RPMI8226 (cell line): ENCODE measurements at regions not wholly inside any gene's neighbourhood (a gene's known extent, or its start where the extent isn't known, plus 50 kb on each side); places are given as distances from the start of the nearest gene placed in this dataset.
A peak's percentile ranks its signal among the peaks of the same experiment; 100 is the strongest.

Source experiments
- DNase-seq: peaks from one replicate; pipeline ENCODE4 v3.0.0-alpha.2; 2015

- DNase-seq = peak; percentile 62
These were observed 58.7 kb upstream of the TGM3 start for GRCh38 chr20:2237059-2237458.

- DNase-seq = no peak
These were observed 57.2 kb upstream of the TGM3 start for GRCh38 chr20:2238601-2239000.

GRCh38 chr20:2240835-2241234 is 55.0 kb upstream of the TGM3 start:
- DNase-seq = no peak

GRCh38 chr20:2242678-2243077 is 53.1 kb upstream of the TGM3 start:
- no peak for DNase-seq

- DNase-seq = no peak
These were observed 51.3 kb upstream of the TGM3 start for GRCh38 chr20:2244523-2244922.

GRCh38 chr20:2244993-2245392 is 50.8 kb upstream of the TGM3 start:
- no peak for DNase-seq

GRCh38 chr20:2245637-2246036 is 50.2 kb upstream of the TGM3 start:
- DNase-seq = no peak
